ENCODE measurements at regions not wholly inside any gene's neighbourhood (a gene's known extent, or its start where the extent isn't known, plus 50 kb on each side); places are given as distances from the start of the nearest gene placed in this dataset.

- no peak for DNase-seq (ENCODE audit: low read depth, low spot score)
Measured at GRCh38 chr15:46815765-46816164, 901.5 kb upstream of the SEMA6D start.

GRCh38 chr15:46848704-46849103, 868.6 kb upstream of the SEMA6D start:
- no peak for DNase-seq (ENCODE audit: low read depth, low spot score)

GRCh38 chr15:46853600-46853999, 863.7 kb upstream of the SEMA6D start:
- DNase-seq (ENCODE audit: low read depth, low spot score): no peak

- DNase-seq (ENCODE audit: low read depth, low spot score): no peak
Measured at GRCh38 chr15:46854564-46854963, 862.7 kb upstream of the SEMA6D start.

- no peak for DNase-seq (ENCODE audit: low read depth, low spot score)
Measured at GRCh38 chr15:46855388-46855787, 861.9 kb upstream of the SEMA6D start.

- DNase-seq (ENCODE audit: low read depth, low spot score): no peak
Measured at GRCh38 chr15:46856839-46857502, 860.3 kb upstream of the SEMA6D start.

- no peak for DNase-seq (ENCODE audit: low read depth, low spot score)
Measured at GRCh38 chr15:46858150-46858549, 859.2 kb upstream of the SEMA6D start.

- no peak for DNase-seq (ENCODE audit: low read depth, low spot score)
Measured at GRCh38 chr15:46861796-46862195, 855.5 kb upstream of the SEMA6D start.

GRCh38 chr15:46865155-46865554, 852.1 kb upstream of the SEMA6D start:
- DNase-seq (ENCODE audit: low read depth, low spot score): no peak

- no peak for DNase-seq (ENCODE audit: low read depth, low spot score)
Measured at GRCh38 chr15:46872286-46872980, 844.9 kb upstream of the SEMA6D start.

GRCh38 chr15:46872981-46873330, 844.3 kb upstream of the SEMA6D start:
- no peak for DNase-seq (ENCODE audit: low read depth, low spot score)

GRCh38 chr15:46879032-46879770, 838.1 kb upstream of the SEMA6D start:
- no peak for DNase-seq (ENCODE audit: low read depth, low spot score)

- no peak for DNase-seq (ENCODE audit: low read depth, low spot score)
Measured at GRCh38 chr15:46880791-46881190, 836.5 kb upstream of the SEMA6D start.

GRCh38 chr15:46892621-46893160, 824.6 kb upstream of the SEMA6D start:
- DNase-seq (ENCODE audit: low read depth, low spot score): no peak

GRCh38 chr15:46894644-46895043, 822.7 kb upstream of the SEMA6D start:
- no peak for DNase-seq (ENCODE audit: low read depth, low spot score)

GRCh38 chr15:46897266-46897665, 820.0 kb upstream of the SEMA6D start:
- no peak for DNase-seq (ENCODE audit: low read depth, low spot score)

- no peak for DNase-seq (ENCODE audit: low read depth, low spot score)
Measured at GRCh38 chr15:46901001-46901400, 816.3 kb upstream of the SEMA6D start.

GRCh38 chr15:46917721-46918252, 799.5 kb upstream of the SEMA6D start:
- DNase-seq (ENCODE audit: low read depth, low spot score): no peak

GRCh38 chr15:46918462-46919140, 798.7 kb upstream of the SEMA6D start:
- no peak for DNase-seq (ENCODE audit: low read depth, low spot score)

- DNase-seq (ENCODE audit: low read depth, low spot score): no peak
Measured at GRCh38 chr15:46921891-46922290, 795.4 kb upstream of the SEMA6D start.

GRCh38 chr15:46930426-46930825, 786.9 kb upstream of the SEMA6D start:
- DNase-seq (ENCODE audit: low read depth, low spot score): no peak

- DNase-seq (ENCODE audit: low read depth, low spot score): no peak
Measured at GRCh38 chr15:46933332-46933731, 784.0 kb upstream of the SEMA6D start.
